Amygdala (tissue), 56 donors: ENCODE measurements at regions not wholly inside any gene's neighbourhood (a gene's known extent, or its start where the extent isn't known, plus 50 kb on each side); places are given as distances from the start of the nearest gene placed in this dataset.
"Not testable (repeated sequence)": the region's sequence is repeated elsewhere in the genome, so short reads cannot be mapped to it uniquely, and the experiment has no call there.

Source experiments
- DNase-seq, 56 donors: peaks; one replicate each; lab custom pipeline; 2025; lab: John Stamatoyannopoulos, UW

- no peak for DNase-seq
These were observed 61.5 kb upstream of the TSC22D1 start for GRCh38 chr13:44637581-44637980.

- DNase-seq, result no peak
These were observed 53.5 kb upstream of the TSC22D1 start for GRCh38 chr13:44629465-44630183.

GRCh38 chr13:44628826-44629225, 52.7 kb upstream of the TSC22D1 start:
- DNase-seq, result not testable (repeated sequence)

- DNase-seq, result no peak
These were observed 51.3 kb upstream of the TSC22D1 start for GRCh38 chr13:44627441-44627840.

- DNase-seq, result no peak
These were observed 50.0 kb upstream of the TSC22D1 start for GRCh38 chr13:44626176-44626575.
